PC-9 (cell line): ENCODE measurements at regions not wholly inside any gene's neighbourhood (a gene's known extent, or its start where the extent isn't known, plus 50 kb on each side); places are given as distances from the start of the nearest gene placed in this dataset.

Source experiments
- EZH2 ChIP-seq: fragments of 200-600 bp; sonication (generic); IDR thresholded peaks from 2 replicates; pipeline ENCODE4 v1.8.0; 2017; ENCODE audit warnings: antibody characterized with exemption, low read depth
- TF ChIP-seq, protein P1 (sequence below): fragments of 200-600 bp; sonication (generic); conservative IDR thresholded peaks from 2 replicates; pipeline ENCODE4 v1.6.1; 2017; ENCODE audit warnings: mixed run types, antibody characterized with exemption, mild to moderate bottlenecking, moderate library complexity

DNA sequence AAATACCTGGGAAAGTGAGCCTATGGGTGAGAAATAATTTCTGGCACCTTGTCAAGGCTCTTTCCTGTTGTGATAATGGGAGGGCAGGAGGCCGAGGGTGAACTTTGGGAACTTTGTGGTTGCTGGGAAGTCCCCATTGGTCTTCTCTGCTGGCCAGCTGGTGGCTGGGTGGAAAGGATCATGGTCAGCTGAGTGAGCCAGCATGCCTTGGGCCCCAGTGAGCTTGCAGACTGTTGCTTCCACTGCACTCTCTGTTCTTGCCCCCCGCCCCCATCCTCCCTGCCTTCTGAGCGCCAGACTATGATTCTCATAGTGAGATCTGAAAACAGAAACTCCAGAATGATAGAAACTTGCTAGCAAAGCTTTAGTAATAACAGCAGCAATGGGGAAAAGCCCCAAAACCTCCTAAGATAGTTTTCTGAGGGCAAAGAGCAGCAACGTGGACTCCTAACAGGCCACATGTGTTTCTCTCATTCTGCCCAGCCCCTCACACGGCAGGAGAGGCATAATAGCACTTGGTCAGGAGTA lies 139.2 kb upstream of the SMARCA2 start:
- no peak for TF ChIP-seq EZH2
- TF ChIP-seq, protein P1, sequence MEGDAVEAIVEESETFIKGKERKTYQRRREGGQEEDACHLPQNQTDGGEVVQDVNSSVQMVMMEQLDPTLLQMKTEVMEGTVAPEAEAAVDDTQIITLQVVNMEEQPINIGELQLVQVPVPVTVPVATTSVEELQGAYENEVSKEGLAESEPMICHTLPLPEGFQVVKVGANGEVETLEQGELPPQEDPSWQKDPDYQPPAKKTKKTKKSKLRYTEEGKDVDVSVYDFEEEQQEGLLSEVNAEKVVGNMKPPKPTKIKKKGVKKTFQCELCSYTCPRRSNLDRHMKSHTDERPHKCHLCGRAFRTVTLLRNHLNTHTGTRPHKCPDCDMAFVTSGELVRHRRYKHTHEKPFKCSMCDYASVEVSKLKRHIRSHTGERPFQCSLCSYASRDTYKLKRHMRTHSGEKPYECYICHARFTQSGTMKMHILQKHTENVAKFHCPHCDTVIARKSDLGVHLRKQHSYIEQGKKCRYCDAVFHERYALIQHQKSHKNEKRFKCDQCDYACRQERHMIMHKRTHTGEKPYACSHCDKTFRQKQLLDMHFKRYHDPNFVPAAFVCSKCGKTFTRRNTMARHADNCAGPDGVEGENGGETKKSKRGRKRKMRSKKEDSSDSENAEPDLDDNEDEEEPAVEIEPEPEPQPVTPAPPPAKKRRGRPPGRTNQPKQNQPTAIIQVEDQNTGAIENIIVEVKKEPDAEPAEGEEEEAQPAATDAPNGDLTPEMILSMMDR, result no peak
